GM12872 (cell line): ENCODE measurements at regions not wholly inside any gene's neighbourhood (a gene's known extent, or its start where the extent isn't known, plus 50 kb on each side); places are given as distances from the start of the nearest gene placed in this dataset.

Source experiments
- CTCF ChIP-seq: IDR thresholded peaks from 3 replicates; pipeline ENCODE4 v1.5.1; 2011; ENCODE audit warnings: low read depth, mild to moderate bottlenecking, low read length, moderate library complexity; ENCODE audit not compliant: insufficient read depth

- TF ChIP-seq CTCF, result no peak
Measured at GRCh38 chr1:55714230-55714629, 499.1 kb upstream of the USP24 start.

GRCh38 chr1:55713516-55713915 lies 498.4 kb upstream of the USP24 start:
- no peak for TF ChIP-seq CTCF

GRCh38 chr1:55712148-55712547 lies 497.0 kb upstream of the USP24 start:
- no peak for TF ChIP-seq CTCF

- TF ChIP-seq CTCF, result no peak
Measured at GRCh38 chr1:55708781-55709180, 493.6 kb upstream of the USP24 start.

GRCh38 chr1:55707846-55708245 lies 492.7 kb upstream of the USP24 start:
- no peak for TF ChIP-seq CTCF

- TF ChIP-seq CTCF, result no peak
Measured at GRCh38 chr1:55707196-55707595, 492.0 kb upstream of the USP24 start.

- TF ChIP-seq CTCF, result no peak
Measured at GRCh38 chr1:55706397-55706796, 491.2 kb upstream of the USP24 start.

- TF ChIP-seq CTCF, result no peak
Measured at GRCh38 chr1:55703726-55704363, 488.7 kb upstream of the USP24 start.
